ENCODE measurements at regions not wholly inside any gene's neighbourhood (a gene's known extent, or its start where the extent isn't known, plus 50 kb on each side); places are given as distances from the start of the nearest gene placed in this dataset.

DNA sequence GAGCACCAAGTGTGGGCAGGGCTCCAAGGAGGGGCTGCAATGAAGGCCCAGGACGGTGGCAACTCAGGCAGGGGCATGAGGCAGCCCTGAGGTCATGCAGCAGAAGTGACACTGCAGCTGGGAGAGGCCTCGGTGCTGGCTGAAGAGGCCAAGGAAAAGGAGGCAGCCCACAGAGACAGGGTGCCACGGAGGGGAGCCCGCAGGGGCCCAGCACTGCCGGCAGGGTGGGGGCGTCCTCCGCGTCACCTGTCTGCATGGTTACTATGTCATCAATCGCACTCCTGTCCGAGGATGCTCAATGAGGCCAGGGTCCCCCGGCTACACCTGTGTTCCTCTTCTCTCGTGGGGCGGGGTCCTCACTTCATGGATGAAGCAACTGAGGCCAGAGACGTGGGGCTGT, 123.1 kb downstream of the TUBA3C start:
- FAIRE-seq (no peak), DNase-seq (peak in 1 of 5 donors; percentile 58)
- Histone ChIP-seq H3K27me3 (ENCODE audit: control insufficient read depth, insufficient read depth, low read length) (no peaks in the 10 kb centered on the region), H3K27ac (ENCODE audit: low read depth in 2 of 2, low read length in 2 of 2) (no peak overlapping the region), H3K9ac (ENCODE audit: low read length in 3 of 3) (no peak overlapping the region), H3K4me1 (ENCODE audit: control insufficient read depth in 2 of 3, insufficient read depth in 2 of 3, low read depth in 1 of 3, low read length in 3 of 3) (no peaks in the 10 kb centered on the region), H3K36me3 (ENCODE audit: control insufficient read depth in 2 of 3, insufficient read depth in 3 of 3, low read length in 3 of 3) (no peaks in the 10 kb centered on the region), H3K9me3 (ENCODE audit: control insufficient read depth in 2 of 3, insufficient read depth in 1 of 3, low read length in 3 of 3) (no peaks in the 10 kb centered on the region), H3K4me3 (ENCODE audit: low read length in 3 of 3) (no peak overlapping the region)
- TF ChIP-seq, protein P1, sequence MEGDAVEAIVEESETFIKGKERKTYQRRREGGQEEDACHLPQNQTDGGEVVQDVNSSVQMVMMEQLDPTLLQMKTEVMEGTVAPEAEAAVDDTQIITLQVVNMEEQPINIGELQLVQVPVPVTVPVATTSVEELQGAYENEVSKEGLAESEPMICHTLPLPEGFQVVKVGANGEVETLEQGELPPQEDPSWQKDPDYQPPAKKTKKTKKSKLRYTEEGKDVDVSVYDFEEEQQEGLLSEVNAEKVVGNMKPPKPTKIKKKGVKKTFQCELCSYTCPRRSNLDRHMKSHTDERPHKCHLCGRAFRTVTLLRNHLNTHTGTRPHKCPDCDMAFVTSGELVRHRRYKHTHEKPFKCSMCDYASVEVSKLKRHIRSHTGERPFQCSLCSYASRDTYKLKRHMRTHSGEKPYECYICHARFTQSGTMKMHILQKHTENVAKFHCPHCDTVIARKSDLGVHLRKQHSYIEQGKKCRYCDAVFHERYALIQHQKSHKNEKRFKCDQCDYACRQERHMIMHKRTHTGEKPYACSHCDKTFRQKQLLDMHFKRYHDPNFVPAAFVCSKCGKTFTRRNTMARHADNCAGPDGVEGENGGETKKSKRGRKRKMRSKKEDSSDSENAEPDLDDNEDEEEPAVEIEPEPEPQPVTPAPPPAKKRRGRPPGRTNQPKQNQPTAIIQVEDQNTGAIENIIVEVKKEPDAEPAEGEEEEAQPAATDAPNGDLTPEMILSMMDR (IDR thresholded peaks at IDR 0.05; ENCODE audit: borderline replicate concordance, extremely low read depth, insufficient read depth) = no peak
- intact Hi-C loops (cut with DNase I) = no loop called here

DNA sequence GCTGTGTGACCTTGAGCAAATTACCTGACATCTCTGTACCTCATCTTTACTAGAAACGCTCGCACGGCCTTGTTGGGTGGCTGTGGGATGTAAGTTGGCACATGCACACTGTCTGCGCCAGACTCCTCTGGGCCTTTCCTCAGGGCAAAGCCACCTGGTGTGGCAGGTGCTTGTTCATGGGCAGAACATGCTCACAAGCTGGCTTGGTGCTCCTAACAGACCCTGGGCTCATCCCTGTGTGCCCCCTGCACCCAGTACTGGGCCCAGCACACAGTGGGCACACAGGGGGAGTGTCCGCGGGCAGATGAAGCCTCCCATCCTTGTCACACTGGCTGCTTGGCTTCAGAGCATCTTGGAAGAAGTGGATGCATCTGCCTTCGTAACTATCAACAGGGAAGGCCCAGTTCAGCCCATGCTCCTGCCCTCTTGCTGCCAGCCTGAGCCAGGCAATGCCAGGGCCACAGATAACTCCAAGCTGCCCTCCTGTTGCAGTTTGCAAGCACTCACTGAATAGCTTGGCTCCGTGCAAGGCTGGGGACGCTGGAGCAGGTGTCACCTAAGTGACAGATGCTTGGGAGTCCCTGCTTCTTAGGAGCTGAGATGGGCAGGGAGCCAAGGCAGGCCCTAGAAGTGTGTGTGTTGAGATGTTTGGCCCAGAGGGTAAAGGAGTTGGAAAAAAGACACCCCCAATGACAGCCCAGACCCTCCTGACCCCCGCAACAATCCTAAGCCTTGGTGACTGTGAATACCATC, 123.9 kb downstream of the TUBA3C start:
- H3K9me3 ChIP-seq (ENCODE audit: control insufficient read depth in 2 of 3, insufficient read depth in 1 of 3, low read length in 3 of 3) = no peaks in the 10 kb centered on the region
- FAIRE-seq (no peak), DNase-seq (no peak)
- no peaks in the 10 kb centered on the region for H3K36me3 ChIP-seq (ENCODE audit: control insufficient read depth in 2 of 3, insufficient read depth in 3 of 3, low read length in 3 of 3)
- H3K4me3 ChIP-seq (ENCODE audit: low read length in 3 of 3) = no peak overlapping the region
- TF ChIP-seq, protein P1 (IDR thresholded peaks at IDR 0.05; ENCODE audit: borderline replicate concordance, extremely low read depth, insufficient read depth) = no peak
- no peak overlapping the region for H3K9ac ChIP-seq (ENCODE audit: low read length in 3 of 3)
- intact Hi-C loops (cut with DNase I) = no loop called here
- H3K27ac ChIP-seq (ENCODE audit: low read depth in 2 of 2, low read length in 2 of 2) = no peak overlapping the region
- H3K4me1 ChIP-seq (ENCODE audit: control insufficient read depth in 2 of 3, insufficient read depth in 2 of 3, low read depth in 1 of 3, low read length in 3 of 3) = no peaks in the 10 kb centered on the region
- H3K27me3 ChIP-seq (ENCODE audit: control insufficient read depth, insufficient read depth, low read length) = no peaks in the 10 kb centered on the region

DNA sequence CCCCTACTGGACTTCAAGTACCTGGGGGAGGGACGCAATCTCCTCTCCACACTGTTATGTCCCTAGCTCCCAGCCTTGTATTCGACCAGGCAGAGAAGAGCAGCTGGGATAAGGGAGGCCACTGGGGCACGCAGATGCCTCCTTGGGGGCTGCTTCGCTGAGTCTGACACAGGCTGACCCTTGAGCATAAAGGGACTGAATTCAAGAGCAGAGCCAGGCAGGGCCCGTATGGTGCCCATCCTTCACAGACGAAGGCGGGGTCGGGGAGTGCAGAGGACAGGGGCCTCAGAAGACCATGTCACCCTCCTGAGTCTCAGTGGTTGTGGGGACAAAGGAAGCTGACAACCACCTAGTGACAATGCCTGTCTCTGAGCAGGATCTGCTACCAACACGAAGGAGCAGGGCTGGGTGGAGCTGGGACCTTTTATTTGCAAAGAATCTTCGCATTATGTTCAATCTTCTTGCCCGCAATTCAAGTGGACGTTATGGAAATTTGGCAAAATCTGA, 124.6 kb downstream of the TUBA3C start:
- TF ChIP-seq, protein P1 (IDR thresholded peaks at IDR 0.05; ENCODE audit: borderline replicate concordance, extremely low read depth, insufficient read depth) = no peak

More for the DNA sequence above, 124.6 kb downstream of the TUBA3C start:
- no peaks in the 10 kb centered on the region for H3K36me3 ChIP-seq (ENCODE audit: control insufficient read depth in 2 of 3, insufficient read depth in 3 of 3, low read length in 3 of 3)
- intact Hi-C loops (cut with DNase I) = no loop called here
- no peaks in the 10 kb centered on the region for H3K4me1 ChIP-seq (ENCODE audit: control insufficient read depth in 2 of 3, insufficient read depth in 2 of 3, low read depth in 1 of 3, low read length in 3 of 3)
- H3K27me3 ChIP-seq (ENCODE audit: control insufficient read depth, insufficient read depth, low read length) = no peaks in the 10 kb centered on the region
- no peak overlapping the region for H3K4me3 ChIP-seq (ENCODE audit: low read length in 3 of 3)
- FAIRE-seq (no peak), DNase-seq (no peak)
- H3K9me3 ChIP-seq (ENCODE audit: control insufficient read depth in 2 of 3, insufficient read depth in 1 of 3, low read length in 3 of 3) = no peaks in the 10 kb centered on the region
- no peak overlapping the region for H3K9ac ChIP-seq (ENCODE audit: low read length in 3 of 3)
- H3K27ac ChIP-seq (ENCODE audit: low read depth in 2 of 2, low read length in 2 of 2) = no peak overlapping the region
